ENCODE measurements at regions not wholly inside any gene's neighbourhood (a gene's known extent, or its start where the extent isn't known, plus 50 kb on each side); places are given as distances from the start of the nearest gene placed in this dataset.

GRCh38 chr11:111089759-111090158 lies 155.8 kb upstream of the POU2AF2 start:
- no peak overlapping the region for H3K56ac ChIP-seq (ENCODE audit: insufficient read length, low read depth, low read length)
- no peak overlapping the region for H3K23ac ChIP-seq (ENCODE audit: insufficient read length, low read depth, low read length)
- no peak overlapping the region for H2AFZ ChIP-seq (ENCODE audit: low read length)
- H3K79me1 ChIP-seq (ENCODE audit: insufficient read depth, low read depth, low read length, poor library complexity, severe bottlenecking): no peaks in the 10 kb centered on the region
- Mint-ChIP-seq H3K9me3 (no peaks in the 10 kb centered on the region), H3K27me3 (ENCODE audit: low read depth) (no peaks in the 10 kb centered on the region), H3K4me1 (peaks cover 11 to 18% of the 10 kb centered on the region in 2 experiments), H3K36me3 (ENCODE audit: insufficient read depth in 1 of 3, low read depth in 3 of 3) (no peaks in the 10 kb centered on the region), H3K4me3 (no peak overlapping the region), H3K27ac (no peak overlapping the region)
- H3K27me3 ChIP-seq (ENCODE audit: insufficient read depth, low read length): no peaks in the 10 kb centered on the region
- no peaks in the 10 kb centered on the region for H3K23me2 ChIP-seq (ENCODE audit: insufficient read length, low read depth, low read length, poor library complexity, severe bottlenecking)
- DNase-seq: no peak
- no peak overlapping the region for H2BK5ac ChIP-seq (ENCODE audit: insufficient read length, low read length)
- H4K5ac ChIP-seq (ENCODE audit: insufficient read length, low read depth, low read length): no peak overlapping the region
- no peaks in the 10 kb centered on the region for H4K20me1 ChIP-seq (ENCODE audit: control insufficient read depth, insufficient read depth, insufficient read length)
- H3K9me3 ChIP-seq (ENCODE audit: control insufficient read depth, low read depth, low read length): no peaks in the 10 kb centered on the region
- no peak overlapping the region for H2BK15ac ChIP-seq (ENCODE audit: low read depth, low read length)
- no peak overlapping the region for H4K8ac ChIP-seq (replicated peaks; ENCODE audit: insufficient read length, low read depth, low read length)
- no peak overlapping the region for H2AK5ac ChIP-seq (ENCODE audit: insufficient read length, low read length)
- no peak overlapping the region for H3K4me2 ChIP-seq (ENCODE audit: insufficient read depth, insufficient read length, low read length)
- TF ChIP-seq, protein P1, sequence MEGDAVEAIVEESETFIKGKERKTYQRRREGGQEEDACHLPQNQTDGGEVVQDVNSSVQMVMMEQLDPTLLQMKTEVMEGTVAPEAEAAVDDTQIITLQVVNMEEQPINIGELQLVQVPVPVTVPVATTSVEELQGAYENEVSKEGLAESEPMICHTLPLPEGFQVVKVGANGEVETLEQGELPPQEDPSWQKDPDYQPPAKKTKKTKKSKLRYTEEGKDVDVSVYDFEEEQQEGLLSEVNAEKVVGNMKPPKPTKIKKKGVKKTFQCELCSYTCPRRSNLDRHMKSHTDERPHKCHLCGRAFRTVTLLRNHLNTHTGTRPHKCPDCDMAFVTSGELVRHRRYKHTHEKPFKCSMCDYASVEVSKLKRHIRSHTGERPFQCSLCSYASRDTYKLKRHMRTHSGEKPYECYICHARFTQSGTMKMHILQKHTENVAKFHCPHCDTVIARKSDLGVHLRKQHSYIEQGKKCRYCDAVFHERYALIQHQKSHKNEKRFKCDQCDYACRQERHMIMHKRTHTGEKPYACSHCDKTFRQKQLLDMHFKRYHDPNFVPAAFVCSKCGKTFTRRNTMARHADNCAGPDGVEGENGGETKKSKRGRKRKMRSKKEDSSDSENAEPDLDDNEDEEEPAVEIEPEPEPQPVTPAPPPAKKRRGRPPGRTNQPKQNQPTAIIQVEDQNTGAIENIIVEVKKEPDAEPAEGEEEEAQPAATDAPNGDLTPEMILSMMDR (conservative IDR thresholded peaks at IDR 0.05): no peak
- no peak overlapping the region for H2BK120ac ChIP-seq (ENCODE audit: low read depth, low read length, poor library complexity, severe bottlenecking)
- H3K4me1 ChIP-seq (ENCODE audit: insufficient read depth, low read length): no peaks in the 10 kb centered on the region
- H3K14ac ChIP-seq (ENCODE audit: insufficient read depth, low read length): no peak overlapping the region
- no peak overlapping the region for H2BK20ac ChIP-seq (ENCODE audit: low read depth, low read length, poor library complexity, severe bottlenecking)
- H3K9ac ChIP-seq (ENCODE audit: extremely low read depth, insufficient read length, low read length): no peak overlapping the region
- no peak overlapping the region for H3T11ph ChIP-seq (ENCODE audit: low read length)
- no peak overlapping the region for H2BK12ac ChIP-seq (ENCODE audit: insufficient read length, low read depth, low read length)
- H4K91ac ChIP-seq (ENCODE audit: insufficient read length, low read depth, low read length): no peak overlapping the region
- no peaks in the 10 kb centered on the region for H3K79me2 ChIP-seq (ENCODE audit: insufficient read depth, low read length)
- no CpG with 5 or more reads among the region's 2 CpGs for WGBS (ENCODE audit: extremely low coverage, insufficient read length, low lambda C conversion rate)
- no peak overlapping the region for H3K18ac ChIP-seq (ENCODE audit: insufficient read length, low read depth, low read length)
- H3K4ac ChIP-seq (ENCODE audit: low read depth, low read length): no peak overlapping the region
- no peak overlapping the region for H3K27ac ChIP-seq (ENCODE audit: insufficient read length, low read depth, low read length)
